NCI-H226 (cell line): ENCODE measurements at regions not wholly inside any gene's neighbourhood (a gene's known extent, or its start where the extent isn't known, plus 50 kb on each side); places are given as distances from the start of the nearest gene placed in this dataset.
"Not testable (repeated sequence)": the region's sequence is repeated elsewhere in the genome, so short reads cannot be mapped to it uniquely, and the experiment has no call there.

Source experiments
- DNase-seq: peaks from one replicate; pipeline ENCODE4 v3.0.0-alpha.2; 2015

DNA sequence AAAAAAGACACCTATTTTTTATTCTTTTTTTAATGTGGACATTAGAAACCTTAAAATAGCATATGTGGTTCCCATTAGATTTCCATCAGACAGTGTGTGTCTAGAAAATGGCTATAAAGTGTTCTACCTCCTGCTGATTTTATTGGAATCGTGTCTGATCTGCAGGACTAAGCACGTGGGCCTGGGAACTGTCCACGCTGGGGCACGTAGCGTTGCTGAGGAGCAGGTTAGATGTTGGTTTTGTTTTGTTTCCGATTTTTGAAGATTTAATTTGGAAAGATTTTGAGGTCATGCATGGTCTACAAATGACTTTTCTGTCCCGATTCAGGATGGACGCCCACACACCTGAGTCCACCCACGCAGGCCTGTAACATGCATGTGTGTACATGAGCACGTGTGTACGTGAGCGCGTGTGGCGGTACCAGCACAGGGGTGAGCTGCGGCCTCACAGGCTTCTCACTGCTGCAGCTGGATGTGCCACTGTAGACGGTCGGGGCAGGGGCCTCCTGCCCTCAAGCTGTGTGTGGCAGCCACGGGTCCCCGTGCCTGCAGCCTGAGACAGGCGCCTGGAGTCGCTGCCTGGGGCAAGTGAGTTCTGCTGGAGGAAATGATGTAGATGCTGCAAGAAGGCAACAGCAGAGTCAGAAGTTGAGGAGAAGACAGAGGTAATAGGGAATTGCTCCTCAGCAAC, 99.7 kb upstream of the CTDP1 start:
- no peak for DNase-seq

DNA sequence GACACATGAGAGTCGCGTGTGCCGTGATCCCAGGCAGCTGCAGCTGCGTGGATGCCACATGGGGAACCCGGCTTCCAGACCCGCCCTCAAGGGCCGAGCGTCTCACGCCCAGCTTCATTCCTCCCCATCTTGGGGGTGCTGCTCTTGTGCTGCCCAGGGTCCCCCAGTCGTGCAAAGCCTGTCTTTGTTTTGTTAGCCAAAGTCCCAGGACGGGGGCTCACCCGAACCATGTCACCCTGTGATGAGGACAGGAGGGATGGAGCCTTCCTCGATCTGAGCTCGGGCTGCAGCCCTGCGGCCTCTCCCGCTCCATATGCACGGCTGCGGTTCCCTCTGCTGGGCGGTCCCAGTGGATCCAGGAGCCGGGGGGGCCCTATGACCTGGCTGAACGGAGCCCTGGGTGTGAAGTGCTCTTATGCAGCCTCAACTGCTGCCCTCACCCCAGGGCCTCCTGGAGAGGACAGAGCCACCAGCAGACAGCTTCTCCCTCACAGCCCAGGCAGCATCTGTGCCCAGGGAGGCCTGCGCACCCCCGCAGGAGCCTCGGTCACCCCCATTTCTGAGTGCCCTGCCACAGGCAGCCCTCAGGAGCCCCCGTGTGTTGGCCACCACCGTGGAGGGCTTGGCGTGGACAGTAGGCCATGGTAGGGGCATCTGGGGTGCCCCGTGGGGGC, 99.0 kb upstream of the CTDP1 start:
- DNase-seq, result no peak

DNA sequence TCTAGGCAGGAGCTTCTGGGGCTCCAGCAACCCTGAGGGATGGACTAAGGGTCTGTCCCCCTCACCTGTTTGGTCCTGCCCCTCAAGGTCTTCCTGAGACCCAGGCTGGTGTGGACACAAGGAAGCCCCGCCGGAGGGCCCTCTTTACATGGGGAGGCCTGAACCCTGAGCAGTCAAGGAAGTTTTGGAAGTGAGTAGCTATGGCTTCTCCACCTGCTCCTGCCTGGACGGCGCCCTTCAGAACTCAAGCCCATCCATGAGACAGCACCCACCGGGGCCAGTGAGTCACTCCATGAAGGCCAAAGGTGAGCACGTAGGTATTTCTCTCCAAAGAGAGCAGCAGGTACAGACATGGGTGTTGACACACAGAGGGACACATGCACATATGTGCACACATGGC, 98.2 kb upstream of the CTDP1 start:
- no peak for DNase-seq

GRCh38 chr18:79581911-79582310, 97.7 kb upstream of the CTDP1 start:
- DNase-seq, result no peak

GRCh38 chr18:79582978-79583377, 96.6 kb upstream of the CTDP1 start:
- no peak for DNase-seq

- no peak for DNase-seq
These were observed 96.2 kb upstream of the CTDP1 start for GRCh38 chr18:79583426-79583825.

- DNase-seq, result no peak
These were observed 95.6 kb upstream of the CTDP1 start for GRCh38 chr18:79583984-79584401.

GRCh38 chr18:79584491-79585394, 94.9 kb upstream of the CTDP1 start:
- no peak for DNase-seq

DNA sequence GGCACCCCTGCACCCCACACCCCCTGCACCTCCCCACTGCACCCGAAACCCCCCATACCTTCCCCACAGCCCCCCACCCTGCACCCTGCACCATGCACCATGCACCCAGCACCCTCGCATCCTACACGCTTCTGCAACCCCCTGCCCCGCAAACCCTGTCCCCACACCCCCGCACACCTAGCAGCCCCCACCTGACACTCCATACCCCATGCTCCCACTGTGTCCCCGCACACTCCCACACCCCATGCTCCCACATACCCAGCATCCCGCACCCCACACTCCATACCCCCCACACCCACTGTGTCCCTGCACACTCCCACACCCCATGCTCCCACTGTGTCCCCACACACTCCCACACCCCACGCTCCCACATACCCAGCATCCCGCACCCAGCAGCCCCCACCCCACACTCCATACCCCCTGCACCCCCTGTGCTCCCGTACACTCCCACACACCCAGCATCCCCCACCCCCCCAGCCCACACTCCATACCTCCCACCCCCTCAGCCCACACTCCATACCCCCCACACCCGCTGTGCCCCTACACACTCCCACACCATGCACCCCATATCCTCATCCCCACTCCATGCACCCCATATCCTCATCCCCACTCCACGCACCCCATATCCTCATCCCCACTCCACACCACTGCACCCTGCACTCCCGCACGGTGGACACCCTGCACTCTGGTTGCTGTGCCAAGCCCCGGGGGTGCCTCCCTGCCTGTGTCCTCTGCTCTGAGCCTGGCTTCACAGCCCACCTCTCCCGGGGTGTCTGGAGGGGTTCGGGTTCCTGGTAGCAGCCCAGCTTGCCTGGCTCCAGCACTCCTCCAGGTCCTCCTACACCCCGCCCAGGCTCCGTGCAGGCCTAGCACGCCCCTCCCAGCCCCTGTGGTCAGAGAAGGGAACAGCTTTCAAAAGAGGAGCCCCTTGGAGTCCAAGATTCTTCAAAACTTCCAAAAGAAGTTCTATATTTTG, 93.9 kb upstream of the CTDP1 start:
- no peak for DNase-seq

DNA sequence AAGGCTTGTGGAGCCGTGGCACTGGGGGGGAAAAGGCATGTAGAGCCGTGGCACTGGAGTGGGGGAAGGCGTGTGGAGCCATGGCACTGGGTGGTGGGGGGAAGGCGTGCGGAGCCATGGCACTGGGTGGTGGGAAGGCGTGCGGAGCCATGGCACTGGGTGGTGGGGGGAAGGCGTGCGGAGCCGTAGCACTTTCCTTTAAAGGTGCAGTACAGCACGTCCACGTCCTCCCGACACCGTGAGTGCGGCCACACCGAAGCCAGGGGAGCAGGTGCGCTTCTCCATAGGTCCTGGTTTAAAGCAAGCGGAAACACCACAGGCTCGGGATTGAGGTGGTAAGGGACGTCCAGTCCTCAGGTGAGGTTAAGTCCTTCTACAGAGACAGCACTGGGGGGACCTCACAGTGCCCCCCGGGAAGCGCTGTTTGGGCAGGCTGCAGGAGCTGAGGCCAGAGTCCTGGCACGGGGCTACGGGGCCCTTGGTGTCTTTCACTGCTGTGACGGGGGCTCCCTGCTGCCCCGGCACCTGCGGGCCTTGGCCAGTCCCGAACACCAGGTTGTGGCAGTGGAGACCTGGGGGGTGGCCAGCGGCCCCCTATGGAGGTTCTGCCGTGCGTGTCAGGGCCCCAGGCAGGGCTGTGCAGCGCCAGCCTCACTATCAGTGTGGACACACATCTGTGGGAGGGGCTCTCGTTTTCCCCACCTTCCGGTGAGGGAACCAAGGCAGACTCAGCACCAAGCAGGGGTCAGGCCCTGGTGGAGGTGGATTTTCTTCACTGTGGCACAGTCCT, 93.0 kb upstream of the CTDP1 start:
- no peak for DNase-seq

GRCh38 chr18:79587226-79587741, 92.3 kb upstream of the CTDP1 start:
- DNase-seq, result no peak

- DNase-seq, result no peak
These were observed 91.6 kb upstream of the CTDP1 start for GRCh38 chr18:79587779-79588635.

- DNase-seq, result peak; percentile 11
These were observed 90.7 kb upstream of the CTDP1 start for GRCh38 chr18:79588636-79589481.

GRCh38 chr18:79589601-79590091, 90.0 kb upstream of the CTDP1 start:
- no peak for DNase-seq

DNA sequence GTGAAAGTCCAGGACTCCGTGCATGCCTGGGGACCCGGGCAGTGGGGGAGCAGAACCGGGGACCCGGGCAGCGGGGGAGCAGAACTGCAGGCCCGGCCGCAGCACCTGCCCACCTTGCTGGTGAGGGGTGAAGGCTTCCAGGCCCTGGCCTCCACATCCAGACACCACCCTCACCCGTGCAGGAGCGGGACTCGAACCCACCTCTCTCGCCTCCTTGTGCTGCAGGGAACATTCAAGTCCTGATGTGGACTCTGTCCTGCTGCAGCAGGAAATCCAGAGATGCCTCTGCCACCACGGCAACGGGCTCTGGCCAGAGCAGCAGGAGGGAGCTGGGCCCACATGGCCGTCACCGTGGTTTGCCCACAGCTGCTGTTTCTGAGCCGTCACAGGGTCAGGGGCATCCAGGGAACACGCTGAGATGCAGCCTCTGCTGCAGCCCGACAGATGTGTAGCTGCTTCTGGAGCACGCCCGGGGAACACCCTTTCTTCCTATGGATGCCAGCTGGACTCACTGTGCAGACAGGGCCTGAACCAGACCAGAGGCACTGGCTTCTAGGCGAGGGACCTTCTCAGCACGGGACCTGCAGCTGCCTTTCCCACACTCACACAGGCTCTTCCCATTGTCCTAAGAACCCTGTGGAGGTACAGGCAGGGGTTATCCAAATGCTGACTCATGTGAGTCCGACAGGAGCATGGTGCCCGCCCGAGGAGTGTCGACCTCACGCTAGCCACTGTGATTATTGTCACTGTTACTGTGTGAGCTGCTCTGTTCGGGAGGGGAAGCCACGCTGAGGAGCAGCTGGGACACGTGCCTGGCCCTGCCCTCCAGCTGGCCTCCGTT, 89.2 kb upstream of the CTDP1 start:
- DNase-seq, result no peak

DNA sequence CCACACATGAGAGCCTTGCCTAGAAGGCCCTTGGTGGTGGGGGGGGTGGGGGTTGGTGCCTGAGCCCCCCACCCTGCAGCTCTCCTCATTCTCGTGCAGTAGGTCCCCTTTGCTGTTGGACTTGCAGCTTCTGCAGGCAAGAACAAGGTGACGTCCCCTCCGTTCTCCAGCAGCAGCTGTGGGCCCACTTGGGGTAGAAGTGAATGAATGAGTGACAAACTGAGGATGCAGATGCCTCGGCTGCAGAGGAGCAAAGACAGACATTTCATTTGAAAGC, 88.6 kb upstream of the CTDP1 start:
- no peak for DNase-seq

- not testable (repeated sequence) for DNase-seq
These were observed 86.9 kb upstream of the CTDP1 start for GRCh38 chr18:79592684-79593083.

- no peak for DNase-seq
These were observed 83.7 kb upstream of the CTDP1 start for GRCh38 chr18:79595876-79596374.
